ENCODE measurements at regions not wholly inside any gene's neighbourhood (a gene's known extent, or its start where the extent isn't known, plus 50 kb on each side); places are given as distances from the start of the nearest gene placed in this dataset.

- DNase-seq, result no peak
Measured at GRCh38 chr4:19879330-19879729, 372.4 kb upstream of the SLIT2 start.

GRCh38 chr4:19857991-19858390 is 393.7 kb upstream of the SLIT2 start:
- no peak for DNase-seq

DNA sequence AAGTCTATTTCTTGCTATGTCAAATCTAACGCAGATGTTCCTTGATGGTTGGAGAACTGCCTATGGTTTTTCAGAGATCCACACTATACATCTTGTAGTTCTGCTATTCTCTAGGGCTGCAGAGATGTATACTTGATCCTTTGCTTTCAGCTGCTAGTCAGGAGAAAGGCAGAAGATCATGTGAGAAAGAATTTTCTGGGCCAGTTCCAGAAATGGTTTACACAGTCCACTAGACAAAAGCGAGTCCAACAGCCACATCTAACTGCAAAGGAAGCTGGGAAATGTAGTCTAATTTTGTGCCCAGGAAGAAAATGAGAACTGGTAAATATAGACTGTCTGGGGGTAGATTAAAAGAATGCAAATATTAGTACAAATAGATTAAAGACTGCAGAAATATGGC is 394.3 kb upstream of the SLIT2 start:
- peak; percentile 4 for DNase-seq

DNA sequence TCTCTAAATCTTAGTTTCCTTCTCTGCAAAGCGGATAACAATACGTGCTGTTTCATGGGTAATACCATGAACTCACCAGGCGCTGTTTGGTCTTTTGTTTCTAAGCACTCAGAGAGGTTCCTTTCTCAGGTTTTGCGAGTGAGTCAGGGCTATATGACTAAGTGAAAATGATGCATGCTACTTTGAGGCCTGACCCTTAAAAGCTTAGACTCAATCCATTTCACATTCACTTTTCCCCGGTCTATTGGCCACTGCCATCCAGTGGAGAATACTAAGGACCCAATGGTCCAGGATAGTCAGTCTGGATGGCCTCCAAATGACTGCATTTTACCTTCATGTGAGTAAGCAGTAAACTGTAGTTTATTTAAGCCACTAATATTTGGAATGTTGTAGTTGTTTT is 400.8 kb upstream of the SLIT2 start:
- peak; percentile 82 for DNase-seq

GRCh38 chr4:19844446-19844845 is 407.3 kb upstream of the SLIT2 start:
- peak; percentile 57 for DNase-seq

- DNase-seq, result no peak
Measured at GRCh38 chr4:19842471-19842870, 409.2 kb upstream of the SLIT2 start.

- no peak for DNase-seq
Measured at GRCh38 chr4:19838858-19839257, 412.8 kb upstream of the SLIT2 start.

DNA sequence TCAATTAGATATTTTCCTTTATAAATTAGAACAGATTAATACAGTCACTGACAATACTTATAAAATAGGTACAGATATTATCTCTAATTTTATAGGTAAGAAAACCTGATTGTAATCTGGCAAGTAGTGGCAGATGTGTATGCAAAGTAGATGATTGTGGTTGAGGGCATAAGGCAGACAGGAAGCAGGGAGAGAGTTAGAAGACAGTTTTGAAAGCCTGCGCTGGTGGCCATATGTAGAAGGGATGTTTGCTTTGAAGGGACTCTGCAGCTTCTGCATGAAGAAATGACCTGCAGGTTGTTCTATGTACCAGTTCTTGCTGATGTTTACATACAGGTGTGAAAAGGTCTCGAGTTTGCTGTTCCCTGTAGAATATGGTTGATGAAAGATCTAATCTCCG is 416.3 kb upstream of the SLIT2 start:
- DNase-seq, result no peak

DNA sequence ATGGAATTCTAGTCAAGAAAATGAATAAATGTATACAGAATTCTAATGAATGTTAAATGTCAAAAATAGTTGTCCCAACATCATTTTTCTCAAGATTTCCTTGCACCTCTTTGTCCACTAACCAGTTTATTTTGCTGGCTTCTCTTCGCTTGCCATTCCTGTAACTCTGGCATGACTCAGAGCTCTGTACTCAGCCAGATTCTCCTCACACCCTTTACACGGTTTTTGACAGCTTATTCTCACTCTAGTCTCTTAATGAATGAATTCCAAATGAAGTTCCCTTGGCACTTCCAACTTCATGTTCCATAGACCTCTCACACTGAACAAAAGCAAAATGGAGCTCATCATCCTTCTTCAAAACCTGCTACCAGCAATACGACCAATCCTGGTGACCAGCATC is 419.3 kb upstream of the SLIT2 start:
- DNase-seq, result no peak

GRCh38 chr4:19831644-19832285 is 419.9 kb upstream of the SLIT2 start:
- DNase-seq, result peak; percentile 36

DNA sequence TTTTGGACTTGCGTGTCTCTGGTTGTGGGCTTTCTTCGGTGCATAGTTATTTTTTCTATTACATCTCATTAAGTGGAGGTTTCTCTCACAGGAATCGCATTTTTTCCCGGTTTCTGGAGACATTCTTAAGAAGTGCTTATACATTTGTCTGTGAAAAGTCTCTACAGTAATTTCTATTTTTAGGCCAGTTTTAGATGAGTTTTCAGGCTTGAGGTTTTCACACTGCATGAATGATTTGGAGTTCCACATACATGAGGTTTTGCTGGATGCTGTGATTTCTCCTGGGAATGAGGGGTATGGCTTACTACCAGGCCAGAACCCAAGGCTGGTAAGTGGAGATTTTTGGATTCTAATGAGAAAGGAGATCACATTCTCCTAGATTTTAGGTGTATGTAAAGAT is 422.6 kb upstream of the SLIT2 start:
- DNase-seq, result peak; percentile 42

DNA sequence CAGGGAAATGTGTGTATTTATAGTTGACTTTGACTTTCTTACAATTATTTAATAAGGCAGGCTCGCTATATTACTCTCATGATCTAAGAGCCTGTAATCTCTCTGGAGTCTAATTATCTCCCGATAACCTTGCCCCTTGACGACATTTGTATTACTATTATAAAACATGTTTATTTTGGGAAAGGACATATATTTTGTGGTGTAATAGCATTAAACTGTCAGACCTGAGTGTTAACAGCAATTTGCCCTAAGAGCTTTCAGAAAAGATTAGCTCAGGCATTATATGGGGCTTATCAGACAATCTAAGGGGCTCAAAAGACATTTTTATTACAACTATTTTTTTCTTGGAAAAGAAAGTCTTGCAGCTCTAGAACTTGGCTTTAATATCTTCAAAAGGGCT is 427.9 kb upstream of the SLIT2 start:
- no peak for DNase-seq

GRCh38 chr4:19819737-19820136 is 432.0 kb upstream of the SLIT2 start:
- no peak for DNase-seq

DNA sequence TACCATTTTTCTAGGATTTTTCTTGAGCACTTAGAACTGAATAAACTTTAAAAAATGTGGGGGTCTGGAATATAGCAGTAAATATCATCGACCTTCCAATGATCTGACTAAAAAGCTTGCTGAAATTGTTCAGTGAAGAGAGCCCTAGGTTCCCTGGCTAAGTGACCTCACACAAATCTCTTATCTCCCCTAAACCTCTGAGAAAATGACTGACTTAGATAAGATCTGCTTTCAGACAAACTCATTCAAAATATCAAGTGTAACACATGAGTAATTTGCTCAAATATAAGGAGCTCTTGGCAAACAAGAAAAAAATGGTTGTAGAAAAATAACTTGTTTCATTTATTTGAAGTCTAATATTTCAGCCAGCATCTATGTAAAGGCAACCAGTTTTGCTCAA is 441.7 kb upstream of the SLIT2 start:
- no peak for DNase-seq

GRCh38 chr4:19807505-19807904 is 444.2 kb upstream of the SLIT2 start:
- peak; percentile 83 for DNase-seq

DNA sequence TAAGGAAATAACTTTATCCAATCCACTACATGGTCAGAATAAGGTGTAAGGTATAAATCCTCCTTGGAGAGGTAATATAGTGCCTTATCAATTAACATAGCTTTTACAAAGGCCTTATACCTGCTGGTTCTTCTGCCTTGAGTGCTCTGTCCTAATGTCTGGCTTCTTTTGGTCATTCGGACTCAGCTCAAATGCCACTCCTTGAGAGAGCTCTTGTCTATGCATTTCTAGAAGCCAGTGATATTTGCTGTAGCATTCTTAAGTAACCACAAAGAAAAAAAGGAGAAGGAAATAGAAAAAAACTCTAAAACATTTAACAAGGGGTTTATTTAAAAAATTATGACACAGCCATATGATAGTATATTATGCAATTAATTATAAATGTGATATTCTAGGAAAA is 444.8 kb upstream of the SLIT2 start:
- DNase-seq, result peak; percentile 30

DNA sequence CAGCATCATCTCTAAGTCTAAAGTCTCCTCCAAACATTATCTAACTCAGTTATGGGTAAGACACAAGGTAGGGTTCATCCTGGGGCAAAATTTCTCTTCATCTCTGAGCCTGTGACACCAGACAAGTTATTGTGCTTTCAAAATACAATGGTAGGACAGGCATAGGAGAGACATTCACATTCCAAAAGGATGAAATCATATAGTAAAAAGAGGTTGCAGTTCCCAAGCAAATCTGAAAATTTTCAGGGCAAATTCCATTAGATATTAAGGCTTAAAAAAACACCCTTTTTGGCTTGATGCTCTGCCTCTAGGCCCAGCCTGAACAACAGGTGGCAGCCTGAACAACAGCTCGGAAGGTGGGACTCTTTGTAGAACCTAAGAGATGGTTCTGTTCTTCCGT is 448.3 kb upstream of the SLIT2 start:
- DNase-seq, result peak; percentile 23

DNA sequence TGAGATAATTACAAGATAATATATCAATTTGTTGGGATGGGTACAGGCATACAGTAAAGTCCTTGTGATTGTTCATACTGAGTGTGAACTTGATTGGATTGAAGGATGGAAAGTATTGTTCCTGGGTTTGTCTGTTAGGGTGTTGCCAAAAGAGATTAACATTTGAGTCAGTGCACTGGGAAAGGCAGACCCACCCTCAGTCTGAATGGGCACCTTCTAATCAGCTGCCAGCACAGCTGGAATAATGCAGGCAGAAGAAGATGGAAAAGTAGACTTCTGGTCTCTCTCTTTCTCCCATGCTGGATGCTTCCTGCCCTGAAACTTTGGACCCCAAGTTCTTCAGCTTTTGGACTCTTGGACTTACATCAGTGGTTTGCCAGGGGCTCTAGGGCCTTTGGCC is 457.9 kb upstream of the SLIT2 start:
- DNase-seq, result no peak

- peak; percentile 36 for DNase-seq
Measured at GRCh38 chr4:19791422-19792123, 460.1 kb upstream of the SLIT2 start.

DNA sequence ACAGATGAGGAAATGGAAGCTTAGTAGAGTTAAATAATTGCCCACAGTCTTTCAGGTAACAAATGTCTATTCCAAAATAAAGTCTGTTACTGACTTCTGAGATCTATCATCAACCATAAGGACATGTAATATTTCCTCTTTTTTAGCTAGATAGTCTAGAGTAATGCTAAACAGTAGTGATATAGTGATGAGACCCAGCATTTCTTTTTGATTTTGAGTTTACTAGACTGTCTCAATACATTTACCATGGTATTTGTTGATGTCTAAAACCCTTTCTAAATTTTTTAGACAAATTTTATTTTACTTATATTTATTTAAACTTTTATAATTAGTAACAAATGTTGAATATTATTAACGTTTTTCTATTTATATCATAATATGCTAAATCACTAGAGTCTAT is 465.1 kb upstream of the SLIT2 start:
- no peak for DNase-seq

DNA sequence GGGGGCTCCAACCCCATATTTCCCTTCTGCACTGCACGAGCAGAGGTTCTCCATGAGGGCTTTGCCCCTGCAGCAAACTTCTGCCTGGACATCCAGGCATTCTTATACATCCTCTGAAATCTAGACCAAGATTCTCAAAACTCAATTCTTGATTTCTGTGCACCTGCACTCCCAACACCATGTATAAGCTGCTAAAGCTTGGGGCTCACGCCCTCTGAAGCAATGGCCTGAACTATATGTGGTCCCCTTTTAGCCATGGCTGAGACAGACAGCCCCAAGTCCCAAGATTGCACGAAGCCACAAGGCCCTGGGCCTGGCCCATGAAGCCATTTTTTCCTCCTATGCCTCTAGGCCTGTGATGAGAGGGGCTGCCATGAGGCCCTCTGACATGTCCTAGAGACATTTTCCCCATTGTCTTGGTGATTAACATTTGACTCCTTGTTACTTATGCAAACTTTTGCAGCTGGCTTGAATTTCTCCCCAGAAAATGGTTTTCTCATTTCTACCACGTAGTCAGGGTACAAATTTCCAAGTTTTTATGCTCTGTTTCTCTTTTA is 468.0 kb upstream of the SLIT2 start:
- no peak for DNase-seq

DNA sequence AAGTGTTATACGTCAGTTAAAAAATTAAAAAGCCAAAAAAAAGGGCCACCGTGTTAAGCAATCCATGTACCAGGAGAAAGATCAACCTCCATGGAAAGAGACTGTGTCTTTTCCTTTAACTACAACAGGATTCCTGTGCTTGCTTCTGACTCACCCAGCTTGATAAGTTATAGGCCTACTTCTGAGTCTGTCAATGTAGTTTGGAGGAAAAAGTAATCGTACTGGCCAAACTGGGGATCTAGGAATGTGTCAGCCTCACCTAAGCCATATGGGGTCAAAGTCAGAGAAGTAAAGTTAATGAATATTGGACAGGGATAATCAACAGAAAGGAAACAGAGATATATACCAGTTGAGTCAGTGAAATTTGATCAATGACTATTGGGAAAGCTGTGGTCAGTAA is 470.8 kb upstream of the SLIT2 start:
- DNase-seq, result no peak

DNA sequence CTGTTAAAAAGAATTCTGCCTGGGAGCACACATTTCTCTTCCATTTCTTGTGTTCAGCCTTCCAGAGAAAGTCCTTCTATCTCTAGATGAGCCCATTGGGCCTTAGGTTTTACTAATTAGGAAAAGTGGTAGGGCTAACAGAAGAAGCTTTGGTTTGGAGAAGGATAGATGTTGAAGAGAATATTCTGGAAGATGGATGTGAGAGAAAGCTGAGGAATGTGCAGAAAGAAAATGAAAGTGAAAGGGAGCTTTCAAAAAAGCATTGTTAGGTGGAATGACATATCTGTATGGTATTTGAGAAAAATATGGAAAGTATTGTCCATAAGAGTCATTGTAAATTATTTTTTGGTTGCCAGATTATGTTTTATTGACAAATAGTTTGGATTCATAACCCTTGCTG is 474.8 kb upstream of the SLIT2 start:
- DNase-seq, result peak; percentile 15

DNA sequence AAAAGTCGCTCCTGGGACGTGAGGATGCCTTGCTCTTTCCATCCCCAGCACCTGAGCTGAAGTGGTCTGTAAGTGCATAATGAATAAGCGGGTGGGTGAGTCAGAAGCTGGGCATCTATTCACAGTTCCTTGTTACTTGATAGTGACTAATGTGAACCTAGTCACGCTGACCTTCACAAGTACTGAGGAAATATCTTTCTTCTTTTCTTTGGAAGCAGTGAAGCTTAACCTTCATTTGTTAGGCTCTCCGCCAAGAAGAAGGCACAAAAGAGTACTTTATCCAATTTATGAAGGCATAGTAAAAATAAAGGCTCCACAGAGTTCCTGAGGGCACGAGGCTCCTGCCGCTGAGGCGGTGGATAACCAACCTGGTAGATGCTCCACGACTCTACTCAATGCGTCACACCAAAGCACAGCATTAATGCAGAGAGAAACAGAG is 475.7 kb upstream of the SLIT2 start:
- DNase-seq, result peak; percentile 81

All from fibroblast of skin of right biceps (primary cell).